Natural killer cell (primary cell): ENCODE measurements at regions not wholly inside any gene's neighbourhood (a gene's known extent, or its start where the extent isn't known, plus 50 kb on each side); places are given as distances from the start of the nearest gene placed in this dataset.

Experiments used
- ATAC-seq, 3 donors: fragments of 150-1000 bp in 2 of 3; fragments of 200-7000 bp in 1 of 3; cut with Tn5 transposase; 1 replicate in 1 of 3; 2 replicates in 2 of 3; pipeline ENCODE4 v1.10.0; 2021; ENCODE audit warnings: mild to moderate bottlenecking in 2 of 3, moderate library complexity in 2 of 3
- DNase-seq, 2 donors: peaks; one replicate each; pipeline versions ENCODE4 v3.0.0 to v3.0.0-alpha.2; 2013 to 2021; ENCODE audit warnings: mixed read lengths in 1 of 2
- H3K27ac ChIP-seq: one replicate; pipeline ENCODE4 v1.5.1; 2013; ENCODE audit warnings: mild to moderate bottlenecking, low read length
- H3K27me3 ChIP-seq: one replicate; pipeline ENCODE4 v1.6.1; 2013; ENCODE audit warnings: low read length; ENCODE audit not compliant: control insufficient read depth, insufficient read depth
- H3K36me3 ChIP-seq: one replicate; pipeline ENCODE4 v1.6.1; 2013; ENCODE audit warnings: low read length; ENCODE audit not compliant: control insufficient read depth, insufficient read depth
- H3K4me1 ChIP-seq: one replicate; pipeline ENCODE4 v1.6.1; 2013; ENCODE audit warnings: low read length; ENCODE audit not compliant: control insufficient read depth, insufficient read depth
- H3K4me3 ChIP-seq: one replicate; pipeline ENCODE4 v1.5.1; 2013; ENCODE audit warnings: low read length
- H3K9me3 ChIP-seq: one replicate; pipeline ENCODE4 v1.6.1; 2013; ENCODE audit warnings: low read length; ENCODE audit not compliant: control insufficient read depth, insufficient read depth
- H3K27ac Mint-ChIP-seq, 2 donors: one replicate each; pipeline ENCODE4 v1.8.0; 2022; ENCODE audit warnings: mild to moderate bottlenecking in 2 of 2, mixed read lengths in 2 of 2, moderate library complexity in 1 of 2
- H3K27me3 Mint-ChIP-seq, 2 donors: one replicate each; pipeline ENCODE4 v1.8.0; 2022; ENCODE audit warnings: low read depth in 2 of 2, mixed read lengths in 2 of 2
- H3K36me3 Mint-ChIP-seq: one replicate; pipeline ENCODE4 v1.8.0; 2022; ENCODE audit warnings: mixed read lengths
- H3K4me1 Mint-ChIP-seq, 2 donors: one replicate each; pipeline ENCODE4 v1.8.0; 2022; ENCODE audit warnings: mixed read lengths in 2 of 2
- H3K4me3 Mint-ChIP-seq: one replicate; pipeline ENCODE4 v1.8.0; 2022; ENCODE audit warnings: mild to moderate bottlenecking, moderate library complexity, mixed read lengths
- H3K9me3 Mint-ChIP-seq, 2 donors: one replicate each; pipeline ENCODE4 v1.8.0; 2022; ENCODE audit warnings: mixed read lengths in 2 of 2
- WGBS: methylation state at CpG from one replicate; pipeline ENCODE4 v1.1.7; 2013; ENCODE audit warnings: missing lambda C conversion rate; ENCODE audit not compliant: insufficient coverage; 5-methylcytosine and 5-hydroxymethylcytosine counted together
- intact Hi-C: fragments of 100-400 bp; cut with micrococcal nuclease; formaldehyde crosslinking; loops from one replicate; pipeline ENCODE4 v1.14.2; 2022
- TF ChIP-seq, protein P1 (sequence below): fragments of 200-600 bp; IDR thresholded peaks from one replicate; pipeline ENCODE4 v1.8.0; 2022; ENCODE audit warnings: antibody characterized with exemption

GRCh38 chr6:11835065-11835464 lies 56.5 kb upstream of the ADTRP start:
- Histone ChIP-seq H3K27ac (no peak overlapping the region), H3K27me3 (no peaks in the 10 kb centered on the region), H3K36me3 (no peaks in the 10 kb centered on the region), H3K4me1 (no peaks in the 10 kb centered on the region), H3K4me3 (no peak overlapping the region), H3K9me3 (peaks cover 9% of the 10 kb centered on the region)
- H3K27me3 Mint-ChIP-seq = peaks cover 6 to 29% of the 10 kb centered on the region in 2 donors
- DNase-seq (no peak), ATAC-seq (no peak)
- TF ChIP-seq, protein P1, sequence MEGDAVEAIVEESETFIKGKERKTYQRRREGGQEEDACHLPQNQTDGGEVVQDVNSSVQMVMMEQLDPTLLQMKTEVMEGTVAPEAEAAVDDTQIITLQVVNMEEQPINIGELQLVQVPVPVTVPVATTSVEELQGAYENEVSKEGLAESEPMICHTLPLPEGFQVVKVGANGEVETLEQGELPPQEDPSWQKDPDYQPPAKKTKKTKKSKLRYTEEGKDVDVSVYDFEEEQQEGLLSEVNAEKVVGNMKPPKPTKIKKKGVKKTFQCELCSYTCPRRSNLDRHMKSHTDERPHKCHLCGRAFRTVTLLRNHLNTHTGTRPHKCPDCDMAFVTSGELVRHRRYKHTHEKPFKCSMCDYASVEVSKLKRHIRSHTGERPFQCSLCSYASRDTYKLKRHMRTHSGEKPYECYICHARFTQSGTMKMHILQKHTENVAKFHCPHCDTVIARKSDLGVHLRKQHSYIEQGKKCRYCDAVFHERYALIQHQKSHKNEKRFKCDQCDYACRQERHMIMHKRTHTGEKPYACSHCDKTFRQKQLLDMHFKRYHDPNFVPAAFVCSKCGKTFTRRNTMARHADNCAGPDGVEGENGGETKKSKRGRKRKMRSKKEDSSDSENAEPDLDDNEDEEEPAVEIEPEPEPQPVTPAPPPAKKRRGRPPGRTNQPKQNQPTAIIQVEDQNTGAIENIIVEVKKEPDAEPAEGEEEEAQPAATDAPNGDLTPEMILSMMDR = no peak
- no peak overlapping the region for H3K4me3 Mint-ChIP-seq
- no peaks in the 10 kb centered on the region for H3K4me1 Mint-ChIP-seq
- WGBS = 73% methylated on average over 2 of the region's 2 CpGs
- intact Hi-C loops = no loop called here
- peaks cover 4% of the 10 kb centered on the region for H3K36me3 Mint-ChIP-seq
- H3K9me3 Mint-ChIP-seq = peaks cover 2 to 4% of the 10 kb centered on the region in 2 donors
- H3K27ac Mint-ChIP-seq = no peak overlapping the region

DNA sequence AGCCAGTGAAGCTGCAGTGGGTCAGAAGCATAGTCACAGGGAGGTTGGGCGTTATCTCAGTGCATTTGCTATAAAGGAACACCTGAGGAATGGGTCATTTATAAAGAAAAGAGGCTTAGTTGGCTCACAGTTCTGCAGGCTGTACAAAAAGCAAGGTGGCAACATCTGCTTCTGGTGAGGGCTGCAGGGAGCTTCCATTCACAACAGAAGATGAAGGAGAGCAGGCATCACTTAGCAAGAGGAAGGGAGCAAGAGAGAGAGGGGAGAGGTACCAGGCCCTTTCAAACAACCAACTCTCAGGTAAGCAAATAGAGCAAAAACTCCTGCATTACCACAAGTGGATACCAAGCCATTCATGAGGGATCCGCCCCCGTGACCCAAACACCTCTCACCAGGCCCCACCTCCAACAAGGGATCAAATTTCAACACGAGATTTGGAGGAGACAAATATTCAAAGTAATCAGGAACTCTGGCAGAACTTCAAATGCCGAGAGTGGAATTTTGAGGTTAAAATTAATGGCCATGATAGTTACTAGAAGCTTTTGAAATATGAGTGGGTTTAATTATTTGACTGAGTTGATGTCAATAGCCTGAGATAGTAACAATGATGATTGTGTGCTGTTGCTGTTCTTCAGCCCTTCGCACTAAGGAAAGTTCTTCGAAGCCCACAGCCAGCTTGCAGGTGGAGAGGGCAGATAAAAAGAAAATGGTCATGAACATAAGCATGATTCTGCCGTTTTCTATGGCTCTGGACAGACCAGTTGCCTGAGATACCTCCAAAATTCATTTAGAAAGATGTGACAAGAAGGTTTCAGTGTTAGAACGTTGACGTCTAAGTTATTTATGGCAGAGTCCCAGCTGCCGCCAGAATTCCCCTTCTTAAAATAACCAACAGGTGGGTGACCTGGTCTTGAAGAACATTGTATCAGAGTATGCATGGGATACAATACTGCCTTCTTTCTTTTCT lies 55.3 kb upstream of the ADTRP start:
- Mint-ChIP-seq H3K4me1 (no peaks in the 10 kb centered on the region), H3K36me3 (no peaks in the 10 kb centered on the region), H3K9me3 (peaks cover 0 to 2% of the 10 kb centered on the region in 2 donors), H3K27ac (no peak overlapping the region), H3K4me3 (no peak overlapping the region), H3K27me3 (peaks cover 0 to 26% of the 10 kb centered on the region in 2 donors)
- Histone ChIP-seq H3K9me3 (peaks cover 9% of the 10 kb centered on the region), H3K27me3 (no peaks in the 10 kb centered on the region), H3K4me1 (no peaks in the 10 kb centered on the region), H3K4me3 (no peak overlapping the region), H3K27ac (no peak overlapping the region), H3K36me3 (no peaks in the 10 kb centered on the region)
- intact Hi-C loops = no loop called here
- 81% methylated on average over 8 of the region's 11 CpGs for WGBS
- TF ChIP-seq, protein P1 = no peak
- DNase-seq (no peak), ATAC-seq (no peak)

- 92% methylated on average over 17 of the region's 17 CpGs for WGBS
- peaks cover 5 to 40% of the 10 kb centered on the region in 2 donors for H3K27me3 Mint-ChIP-seq
- no peak overlapping the region for H3K27ac ChIP-seq
- DNase-seq (no peak), ATAC-seq (no peak)
- H3K4me1 Mint-ChIP-seq = no peaks in the 10 kb centered on the region
- H3K4me3 ChIP-seq = no peak overlapping the region
- H3K36me3 ChIP-seq = no peaks in the 10 kb centered on the region
- no peaks in the 10 kb centered on the region for H3K4me1 ChIP-seq
- no peaks in the 10 kb centered on the region for H3K27me3 ChIP-seq
- intact Hi-C loops = no loop called here
- TF ChIP-seq, protein P1 = no peak
- H3K27ac Mint-ChIP-seq = no peak overlapping the region
- H3K9me3 Mint-ChIP-seq = no peaks in the 10 kb centered on the region
- no peaks in the 10 kb centered on the region for H3K9me3 ChIP-seq
- H3K36me3 Mint-ChIP-seq = no peaks in the 10 kb centered on the region
- H3K4me3 Mint-ChIP-seq = no peak overlapping the region
Observed at GRCh38 chr6:11831653-11832052, 53.0 kb upstream of the ADTRP start.
